IPS-NIHi7 (cell line): ENCODE measurements at regions not wholly inside any gene's neighbourhood (a gene's known extent, or its start where the extent isn't known, plus 50 kb on each side); places are given as distances from the start of the nearest gene placed in this dataset.

Experiments used
- DNase-seq: peaks from one replicate; pipeline ENCODE4 v3.0.0; 2012; ENCODE audit warnings: mixed read lengths; ENCODE audit errors: extremely low spot score

DNA sequence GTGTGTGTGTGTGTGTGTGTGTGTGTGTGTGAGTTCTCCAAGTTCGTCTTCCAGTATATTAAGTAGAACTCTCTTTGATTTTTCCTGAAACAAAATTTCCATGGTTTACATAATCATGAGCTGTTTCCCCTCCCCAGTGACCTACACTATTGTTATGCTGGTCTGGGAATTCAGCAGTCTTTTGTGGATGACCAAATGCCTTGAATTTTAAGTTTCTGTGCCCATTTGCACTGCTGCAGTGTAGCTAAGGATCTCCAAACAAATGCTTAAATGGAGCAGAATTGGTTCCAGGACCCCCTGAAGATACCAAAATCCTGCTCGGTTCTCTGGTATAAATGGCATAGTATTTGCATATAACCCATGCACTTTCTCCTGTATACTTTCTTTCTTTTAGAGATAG is 77.2 kb upstream of the SLC34A2 start:
- peak; percentile 43 for DNase-seq

DNA sequence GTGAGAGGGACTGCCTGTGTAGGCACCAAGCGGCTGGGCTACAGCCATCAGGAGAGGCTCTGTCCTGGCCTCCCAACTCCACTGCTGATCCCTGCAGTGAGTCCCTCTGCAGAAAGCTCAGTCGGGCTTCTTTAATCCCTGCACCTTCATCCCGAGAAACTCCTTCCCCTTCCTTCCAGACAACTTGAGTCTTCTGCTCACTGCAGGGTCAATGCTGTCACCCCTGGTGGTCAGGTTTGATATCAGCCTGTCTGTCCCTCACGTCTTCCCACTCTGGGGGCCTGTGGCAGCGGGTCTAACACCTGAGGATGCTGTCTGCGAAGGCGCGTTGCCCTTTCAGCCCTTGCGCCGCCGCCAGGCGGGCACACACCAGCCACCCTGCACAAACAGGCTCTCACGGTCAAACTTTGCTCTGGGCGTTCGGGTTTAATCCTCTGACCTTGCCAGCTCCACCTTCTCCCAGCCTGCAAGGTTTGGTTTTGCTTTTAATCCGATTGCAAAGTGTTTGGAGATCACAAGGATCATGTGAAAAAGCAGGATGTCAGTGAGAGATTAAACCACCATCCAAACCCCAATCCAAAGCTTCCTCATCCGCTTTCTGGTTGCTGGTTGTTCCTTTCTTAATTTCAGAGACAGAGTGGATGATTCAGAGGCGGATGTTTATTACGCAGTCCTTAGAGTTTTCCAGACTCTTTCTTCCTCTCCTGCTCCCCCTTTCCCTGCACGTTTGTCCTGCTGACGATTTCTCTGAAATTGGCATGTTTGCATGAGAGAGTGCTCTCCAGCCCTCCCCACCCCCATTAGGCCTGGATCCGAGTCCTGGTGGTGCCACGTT is 74.8 kb upstream of the SLC34A2 start:
- no peak for DNase-seq

DNA sequence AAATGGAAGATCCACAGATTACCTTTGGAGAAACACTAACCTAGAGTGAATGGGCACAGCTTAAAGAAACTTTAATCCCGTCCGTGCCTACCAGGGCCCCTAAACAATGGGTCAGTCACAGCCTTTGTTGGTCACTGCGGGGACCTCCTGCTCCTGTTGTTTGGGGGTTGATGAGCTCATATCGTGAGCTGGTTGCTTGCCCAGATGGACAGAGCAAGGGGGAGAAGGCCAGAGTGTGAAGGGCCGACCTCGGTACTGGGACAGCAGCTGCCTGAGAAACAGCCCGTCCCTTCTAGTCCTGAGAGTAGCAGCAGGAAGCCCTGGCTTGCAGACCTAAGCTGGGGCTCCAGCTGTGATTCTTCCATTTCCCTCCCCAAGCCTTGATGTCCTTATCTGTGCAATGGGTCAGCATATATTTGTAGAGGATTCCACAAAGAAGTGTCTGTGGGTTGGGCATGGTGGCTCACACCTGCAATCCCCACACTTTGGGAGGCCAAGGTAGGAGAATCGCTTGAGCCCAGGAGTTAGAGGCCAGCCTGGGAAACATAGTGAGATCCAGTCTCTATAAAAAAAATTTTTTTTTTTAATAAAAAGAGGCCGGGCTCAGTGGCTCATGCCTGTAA is 69.6 kb upstream of the SLC34A2 start:
- DNase-seq = peak; percentile 38

DNA sequence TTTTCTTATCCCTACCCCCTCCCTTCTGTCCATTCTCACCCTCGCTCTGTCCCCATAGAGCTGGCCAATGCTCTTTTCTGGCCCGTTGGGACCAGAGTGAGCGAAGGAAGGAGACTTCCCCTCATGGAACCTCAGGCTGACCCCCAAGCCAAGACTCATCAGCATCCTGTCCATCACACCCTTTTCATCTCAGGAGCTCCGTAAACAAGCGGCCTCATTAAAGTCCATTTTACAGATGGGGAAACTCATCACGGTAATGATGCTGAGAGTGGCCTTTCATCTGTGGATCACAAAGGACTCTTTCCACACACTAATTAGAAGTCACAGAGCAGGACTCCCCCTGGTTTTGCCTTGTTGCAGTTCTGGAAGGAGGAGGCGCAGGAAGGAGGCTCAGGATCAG is 67.4 kb upstream of the SLC34A2 start:
- DNase-seq = no peak

DNA sequence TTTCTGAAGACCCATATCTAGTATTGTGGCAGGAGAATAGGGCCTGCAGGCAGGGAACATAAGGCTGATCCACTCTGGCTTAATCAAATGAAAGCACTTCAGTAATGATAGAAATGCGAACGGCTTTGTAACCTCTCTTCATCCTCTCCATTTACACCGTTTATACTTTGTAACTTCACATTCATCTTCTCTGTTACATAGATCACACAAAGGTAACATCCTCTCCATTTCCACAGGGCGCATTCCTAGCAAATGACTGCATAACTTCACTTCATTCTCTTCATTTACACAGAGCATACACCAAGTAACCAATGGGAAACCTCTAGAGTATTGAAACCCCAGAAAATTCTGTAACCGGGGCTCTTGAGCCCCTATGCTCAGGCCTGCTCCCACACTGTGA is 65.5 kb upstream of the SLC34A2 start:
- no peak for DNase-seq

DNA sequence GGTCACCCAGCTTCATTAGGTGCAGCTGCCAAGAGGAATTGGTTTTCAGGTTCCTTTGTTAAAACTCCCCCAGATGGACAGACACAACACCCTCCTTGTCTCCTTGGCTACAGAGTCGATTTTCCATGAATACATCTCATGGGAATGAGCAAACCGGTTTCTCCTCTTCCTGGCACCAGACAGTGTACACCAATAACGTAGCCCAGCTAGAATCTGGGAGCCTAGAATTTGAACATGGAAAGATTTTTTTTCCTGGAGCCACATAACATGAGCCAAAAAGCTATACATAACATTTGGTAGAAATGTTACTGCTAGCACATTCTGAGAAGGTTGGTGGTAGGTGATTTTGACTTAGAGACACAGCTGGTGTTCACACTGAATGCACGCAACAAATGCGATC is 62.9 kb upstream of the SLC34A2 start:
- no peak for DNase-seq
